A549 (cell line): ENCODE measurements at regions not wholly inside any gene's neighbourhood (a gene's known extent, or its start where the extent isn't known, plus 50 kb on each side); places are given as distances from the start of the nearest gene placed in this dataset.

Source experiments
- ATAC-seq, 2 experiments: fragments of 200-7000 bp in 1 of 2; fragments of >200 bp in 1 of 2; cut with Nextera tagmentation in 1 of 2; cut with Tn5 transposase in 1 of 2; 3 replicates each; pipeline versions ENCODE4 v1.8.0 to v1.9.1; 2018 to 2020; ENCODE audit warnings: mild to moderate bottlenecking in 1 of 2, moderate library complexity in 1 of 2
- CTCF ChIA-PET: fragments of 300-600 bp; sonication (Branson Sonifier 250); formaldehyde crosslinking; extraction: SDS; loops from one replicate; lab custom pipeline; 2021; ENCODE audit warnings: antibody characterized with exemption, inconsistent platforms; lab: Yijun Ruan, JAX
- POLR2A ChIA-PET: fragments of 350-600 bp; formaldehyde crosslinking; extraction: SDS; loops from one replicate; lab custom pipeline; 2021; ENCODE audit warnings: antibody characterized with exemption, inconsistent platforms; lab: Yijun Ruan, JAX
- DNase-seq, 2 experiments: peaks; one replicate each; pipeline versions ENCODE4 v3.0.0 to v3.0.0-alpha.2; 2011 to 2016; ENCODE audit warnings: low read depth in 1 of 2, low spot score in 1 of 2
- FAIRE-seq: peaks from 2 replicates; lab custom pipeline; 2011; peaks lifted over from hg19 to GRCh38; lab: Jason Lieb, UNC
- H3K27ac ChIP-seq, 2 experiments: fragments of >200 bp; sonication (Bioruptor Twin); formaldehyde crosslinking; 3 replicates each; pipeline ENCODE4 v1.5.1; 2016 to 2017
- H3K4me1 ChIP-seq: fragments of >200 bp; sonication (Bioruptor Twin); formaldehyde crosslinking; 3 replicates; pipeline ENCODE4 v1.6.1; 2016
- H3K4me2 ChIP-seq: fragments of >200 bp; sonication (Bioruptor Twin); formaldehyde crosslinking; 3 replicates; pipeline ENCODE4 v1.6.1; 2016
- H3K4me3 ChIP-seq: fragments of >200 bp; sonication (Bioruptor Twin); formaldehyde crosslinking; 3 replicates; pipeline ENCODE4 v1.5.1; 2016
- H3K9me3 ChIP-seq: fragments of >200 bp; sonication (Bioruptor Twin); formaldehyde crosslinking; 3 replicates; pipeline ENCODE4 v1.6.1; 2016
- ATOH8 ChIP-seq: fragments of 250-450 bp; sonication (Bioruptor Pico); IDR thresholded peaks from 2 replicates; pipeline ENCODE4 v1.5.0; 2020; ENCODE audit warnings: low read depth, mild to moderate bottlenecking, moderate library complexity
- CBX2 ChIP-seq: fragments of 200-600 bp; sonication (generic); IDR thresholded peaks from 2 replicates; pipeline ENCODE4 v1.6.1; 2016; ENCODE audit warnings: low read depth, mild to moderate bottlenecking, borderline replicate concordance
- CEBPB ChIP-seq, 2 experiments: fragments of >200 bp in 1 of 2; sonication (Bioruptor Twin) in 1 of 2; formaldehyde crosslinking in 1 of 2; IDR thresholded peaks; 2 replicates each; pipeline ENCODE4 v1.6.1; 2012 to 2016
- CHD2 ChIP-seq: fragments of 150-350 bp; IDR thresholded peaks from 2 replicates; pipeline ENCODE4 v1.6.1; 2014; ENCODE audit warnings: low read length; ENCODE audit not compliant: partially characterized antibody
- CTCF ChIP-seq: fragments of >200 bp; sonication (Bioruptor Twin); formaldehyde crosslinking; IDR thresholded peaks from 3 replicates; pipeline ENCODE4 v1.5.1; 2016
- EHMT2 ChIP-seq: fragments of 200-600 bp; sonication (generic); IDR thresholded peaks from 2 replicates; pipeline ENCODE4 v1.6.1; 2016; ENCODE audit warnings: antibody characterized with exemption, low read depth, mild to moderate bottlenecking, moderate library complexity
- ELK1 ChIP-seq: fragments of 150-350 bp; IDR thresholded peaks from 2 replicates; pipeline ENCODE4 v1.6.1; 2014; ENCODE audit warnings: low read depth, mild to moderate bottlenecking, low read length
- GATA3 ChIP-seq: IDR thresholded peaks from 2 replicates; pipeline ENCODE4 v1.6.1; 2012; ENCODE audit warnings: borderline replicate concordance
- HES2 ChIP-seq: fragments of >200 bp; sonication (Bioruptor Twin); formaldehyde crosslinking; IDR thresholded peaks from 2 replicates; pipeline ENCODE4 v1.6.1; 2016
- HMGXB4 ChIP-seq: fragments of 250-450 bp; sonication (Bioruptor Pico); IDR thresholded peaks from 2 replicates; pipeline ENCODE4 v1.5.0; 2021; ENCODE audit warnings: mild to moderate bottlenecking, moderate library complexity, borderline replicate concordance
- HOXA7 ChIP-seq: fragments of 250-450 bp; sonication (Bioruptor Pico); IDR thresholded peaks from 2 replicates; pipeline ENCODE4 v1.5.0; 2020; ENCODE audit warnings: mild to moderate bottlenecking, moderate library complexity
- HOXB13 ChIP-seq: fragments of 250-450 bp; sonication (Bioruptor Pico); IDR thresholded peaks from 2 replicates; pipeline ENCODE4 v1.5.0; 2020; ENCODE audit warnings: low read depth, mild to moderate bottlenecking, moderate library complexity
- JUN ChIP-seq, 2 experiments: fragments of >200 bp; sonication (Bioruptor Twin); formaldehyde crosslinking; IDR thresholded peaks; 2 replicates in 1 of 2; 3 replicates in 1 of 2; pipeline ENCODE4 v1.6.1; 2016 to 2017
- KDM5A ChIP-seq: fragments of 200-600 bp; sonication (generic); IDR thresholded peaks from 2 replicates; pipeline ENCODE4 v1.6.1; 2016; ENCODE audit warnings: antibody characterized with exemption, mild to moderate bottlenecking
- MYC ChIP-seq: IDR thresholded peaks from 2 replicates; pipeline ENCODE4 v1.6.1; 2012; ENCODE audit warnings: mild to moderate bottlenecking, inconsistent platforms, low read length, improper control_type of control experiment, borderline replicate concordance
- NFE2L2 ChIP-seq: fragments of 150-350 bp; conservative IDR thresholded peaks from 2 replicates; pipeline ENCODE4 v1.6.1; 2014; ENCODE audit warnings: low read length
- NPAS2 ChIP-seq: fragments of 250-450 bp; sonication (Bioruptor Pico); IDR thresholded peaks from 2 replicates; pipeline ENCODE4 v1.8.0; 2022; ENCODE audit warnings: mild to moderate bottlenecking, moderate library complexity, borderline replicate concordance
- NR3C1 ChIP-seq: fragments of >200 bp; sonication (Bioruptor Twin); formaldehyde crosslinking; IDR thresholded peaks from 3 replicates; pipeline ENCODE4 v1.6.1; 2017
- RAD21 ChIP-seq, 2 experiments: fragments of >200 bp in 1 of 2; sonication (Bioruptor Twin) in 1 of 2; formaldehyde crosslinking in 1 of 2; IDR thresholded peaks in 1 of 2; conservative IDR thresholded peaks in 1 of 2; 2 replicates in 1 of 2; 3 replicates in 1 of 2; pipeline ENCODE4 v1.6.1; 2012 to 2018; ENCODE audit warnings: inconsistent platforms in 1 of 2
- RARB ChIP-seq: fragments of 250-450 bp; sonication (Bioruptor Pico); IDR thresholded peaks from 2 replicates; pipeline ENCODE4 v1.8.0; 2021; ENCODE audit warnings: mild to moderate bottlenecking, moderate library complexity
- RCOR1 ChIP-seq: fragments of 150-350 bp; IDR thresholded peaks from 2 replicates; pipeline ENCODE4 v1.6.1; 2014; ENCODE audit warnings: antibody characterized with exemption, low read length, low read depth
- RFX5 ChIP-seq: fragments of 450-650 bp; IDR thresholded peaks from 2 replicates; pipeline ENCODE4 v1.7.1; 2014; ENCODE audit warnings: antibody characterized with exemption, mild to moderate bottlenecking, moderate library complexity
- SMC3 ChIP-seq: fragments of >200 bp; sonication (Bioruptor Twin); formaldehyde crosslinking; IDR thresholded peaks from 3 replicates; pipeline ENCODE4 v1.6.1; 2018; ENCODE audit warnings: inconsistent platforms
- SREBF2 ChIP-seq: fragments of 450-650 bp; IDR thresholded peaks from 2 replicates; pipeline ENCODE4 v1.6.1; 2014; ENCODE audit warnings: mild to moderate bottlenecking, moderate library complexity
- ZNF302 ChIP-seq: fragments of 250-450 bp; sonication (Bioruptor Pico); IDR thresholded peaks from 2 replicates; pipeline ENCODE4 v1.9.0; 2021; ENCODE audit warnings: inconsistent platforms, mild to moderate bottlenecking, moderate library complexity
- WGBS: methylation state at CpG from one replicate; pipeline ENCODE4 v1.1.6; 2017; ENCODE audit errors: missing lambda C conversion rate; 5-methylcytosine and 5-hydroxymethylcytosine counted together
- TF ChIP-seq, protein P1 (sequence below): fragments of >200 bp; sonication (Bioruptor Twin); formaldehyde crosslinking; IDR thresholded peaks from 3 replicates; pipeline ENCODE4 v1.6.1; 2016

- ChIA-PET CTCF (no interaction called here), POLR2A (no interaction called here)
- Histone ChIP-seq H3K4me2 (no peak overlapping the region), H3K9me3 (peaks cover 6% of the 10 kb centered on the region; the same call in 1 of the 3 replicates), H3K27ac (no peak overlapping the region), H3K4me1 (no peaks in the 10 kb centered on the region), H3K4me3 (no peak overlapping the region)
- no peak for TF ChIP-seq NPAS2 (CRISPR knock-in tag)
- TF ChIP-seq ZNF302 (CRISPR knock-in tag) = no peak
- no peak for TF ChIP-seq RAD21 (conservative IDR thresholded peaks at IDR 0.05 in 1 of 2, IDR thresholded peaks at IDR 0.05 in 1 of 2)
- no peak for TF ChIP-seq SMC3
- TF ChIP-seq HES2 = no peak
- no peak for TF ChIP-seq JUN (IDR thresholded peaks at IDR 0.05)
- TF ChIP-seq HMGXB4 (CRISPR knock-in tag) = no peak
- TF ChIP-seq RARB (CRISPR knock-in tag) = no peak
- no peak for TF ChIP-seq HOXA7 (CRISPR knock-in tag)
- TF ChIP-seq SREBF2 = no peak
- TF ChIP-seq RCOR1 = no peak
- no peak for TF ChIP-seq KDM5A
- TF ChIP-seq, protein P1, sequence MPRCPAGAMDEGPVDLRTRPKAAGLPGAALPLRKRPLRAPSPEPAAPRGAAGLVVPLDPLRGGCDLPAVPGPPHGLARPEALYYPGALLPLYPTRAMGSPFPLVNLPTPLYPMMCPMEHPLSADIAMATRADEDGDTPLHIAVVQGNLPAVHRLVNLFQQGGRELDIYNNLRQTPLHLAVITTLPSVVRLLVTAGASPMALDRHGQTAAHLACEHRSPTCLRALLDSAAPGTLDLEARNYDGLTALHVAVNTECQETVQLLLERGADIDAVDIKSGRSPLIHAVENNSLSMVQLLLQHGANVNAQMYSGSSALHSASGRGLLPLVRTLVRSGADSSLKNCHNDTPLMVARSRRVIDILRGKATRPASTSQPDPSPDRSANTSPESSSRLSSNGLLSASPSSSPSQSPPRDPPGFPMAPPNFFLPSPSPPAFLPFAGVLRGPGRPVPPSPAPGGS = no peak
- TF ChIP-seq CEBPB (IDR thresholded peaks at IDR 0.05) = no peak
- no peak for TF ChIP-seq CTCF
- TF ChIP-seq MYC = no peak
- no peak for TF ChIP-seq HOXB13 (CRISPR knock-in tag)
- no peak for TF ChIP-seq CBX2
- DNase-seq (no peak), ATAC-seq (no peak), FAIRE-seq (no peak)
Measured at GRCh38 chr4:4788573-4788972, 70.9 kb upstream of the MSX1 start.

DNA sequence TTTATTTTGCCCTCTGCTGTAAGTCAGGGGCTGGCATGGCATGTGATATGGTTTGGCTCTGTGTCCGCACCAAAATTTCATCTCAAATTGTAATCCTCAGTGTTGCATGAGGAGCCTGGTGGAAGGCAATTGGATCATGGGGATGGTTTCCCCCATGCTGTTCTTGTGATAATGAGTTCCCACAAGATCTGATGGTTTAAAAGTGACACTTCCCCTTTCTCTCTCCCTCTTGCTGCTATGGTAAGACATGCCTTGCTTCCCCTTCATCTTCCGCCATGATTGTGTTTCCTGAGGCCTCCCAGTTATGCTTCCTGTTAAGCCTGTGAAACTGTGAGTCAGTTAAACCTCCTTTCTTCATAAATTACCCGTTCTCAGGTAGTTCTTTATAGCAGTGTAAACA, 72.0 kb upstream of the MSX1 start:
- peaks cover 6% of the 10 kb centered on the region; the same call in 1 of the 3 replicates for H3K9me3 ChIP-seq
- TF ChIP-seq CHD2 = no peak
- TF ChIP-seq EHMT2 = no peak
- TF ChIP-seq NR3C1 = no peak
- TF ChIP-seq ATOH8 (CRISPR knock-in tag) = no peak
- no peak for TF ChIP-seq RARB (CRISPR knock-in tag)
- TF ChIP-seq SMC3 = no peak
- TF ChIP-seq GATA3 = no peak
- TF ChIP-seq ELK1 = no peak
- TF ChIP-seq, protein P1 = no peak
- no peak for TF ChIP-seq NFE2L2
- no peak for TF ChIP-seq RFX5
- H3K4me3 ChIP-seq = no peak overlapping the region
- no peaks in the 10 kb centered on the region for H3K4me1 ChIP-seq
- WGBS = 37% methylated on average over 3 of the region's 3 CpGs
- H3K27ac ChIP-seq = no peak overlapping the region
- ATAC-seq (no peak), FAIRE-seq (no peak), DNase-seq (no peak)
- ChIA-PET POLR2A (no interaction called here), CTCF (no interaction called here)
- H3K4me2 ChIP-seq = no peak overlapping the region
